OCI-LY7 (cell line): ENCODE measurements at regions not wholly inside any gene's neighbourhood (a gene's known extent, or its start where the extent isn't known, plus 50 kb on each side); places are given as distances from the start of the nearest gene placed in this dataset.

Source experiments
- EZH2phosphoT487 ChIP-seq: fragments of 200-600 bp; sonication (generic); IDR thresholded peaks from 2 replicates; pipeline ENCODE4 v1.6.1; 2018; ENCODE audit warnings: low read depth, borderline replicate concordance, mild to moderate bottlenecking, mixed run types, antibody characterized with exemption, low read length, moderate library complexity, mixed read lengths
- TF ChIP-seq, protein P1 (sequence below): fragments of 200-600 bp; sonication (generic); conservative IDR thresholded peaks from 2 replicates; pipeline ENCODE4 v1.5.1; 2014; ENCODE audit warnings: mild to moderate bottlenecking, antibody characterized with exemption, low read length, moderate library complexity, mixed read lengths

GRCh38 chr2:149733936-149734685 is 146.5 kb upstream of the MMADHC start:
- TF ChIP-seq, protein P1, sequence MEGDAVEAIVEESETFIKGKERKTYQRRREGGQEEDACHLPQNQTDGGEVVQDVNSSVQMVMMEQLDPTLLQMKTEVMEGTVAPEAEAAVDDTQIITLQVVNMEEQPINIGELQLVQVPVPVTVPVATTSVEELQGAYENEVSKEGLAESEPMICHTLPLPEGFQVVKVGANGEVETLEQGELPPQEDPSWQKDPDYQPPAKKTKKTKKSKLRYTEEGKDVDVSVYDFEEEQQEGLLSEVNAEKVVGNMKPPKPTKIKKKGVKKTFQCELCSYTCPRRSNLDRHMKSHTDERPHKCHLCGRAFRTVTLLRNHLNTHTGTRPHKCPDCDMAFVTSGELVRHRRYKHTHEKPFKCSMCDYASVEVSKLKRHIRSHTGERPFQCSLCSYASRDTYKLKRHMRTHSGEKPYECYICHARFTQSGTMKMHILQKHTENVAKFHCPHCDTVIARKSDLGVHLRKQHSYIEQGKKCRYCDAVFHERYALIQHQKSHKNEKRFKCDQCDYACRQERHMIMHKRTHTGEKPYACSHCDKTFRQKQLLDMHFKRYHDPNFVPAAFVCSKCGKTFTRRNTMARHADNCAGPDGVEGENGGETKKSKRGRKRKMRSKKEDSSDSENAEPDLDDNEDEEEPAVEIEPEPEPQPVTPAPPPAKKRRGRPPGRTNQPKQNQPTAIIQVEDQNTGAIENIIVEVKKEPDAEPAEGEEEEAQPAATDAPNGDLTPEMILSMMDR, result no peak
- TF ChIP-seq EZH2phosphoT487, result no peak
